H9 (cell line): ENCODE measurements at regions not wholly inside any gene's neighbourhood (a gene's known extent, or its start where the extent isn't known, plus 50 kb on each side); places are given as distances from the start of the nearest gene placed in this dataset.

Source experiments
- DNase-seq: peaks from one replicate; pipeline ENCODE4 v3.0.0-alpha.2; 2017
- H2AFZ ChIP-seq: one replicate; pipeline ENCODE4 v1.6.1; 2013; ENCODE audit warnings: mild to moderate bottlenecking, low read length, control low read depth, moderate library complexity
- H2AK5ac ChIP-seq: 2 replicates; pipeline ENCODE4 v1.6.1; 2013; ENCODE audit warnings: low read length, control low read depth, mixed read lengths; ENCODE audit not compliant: insufficient read length
- H2BK120ac ChIP-seq: one replicate; pipeline ENCODE4 v1.6.1; 2013; ENCODE audit warnings: low read depth, mild to moderate bottlenecking, low read length, control low read depth, inconsistent platforms; ENCODE audit not compliant: poor library complexity, severe bottlenecking
- H2BK12ac ChIP-seq: 2 replicates; pipeline ENCODE4 v1.6.1; 2013; ENCODE audit warnings: low read length, control low read depth, mixed read lengths, low read depth; ENCODE audit not compliant: insufficient read length
- H2BK15ac ChIP-seq: 2 replicates; pipeline ENCODE4 v1.6.1; 2013; ENCODE audit warnings: low read depth, low read length, control low read depth
- H2BK20ac ChIP-seq: one replicate; pipeline ENCODE4 v1.6.1; 2013; ENCODE audit warnings: low read depth, mild to moderate bottlenecking, low read length, control low read depth, inconsistent platforms; ENCODE audit not compliant: poor library complexity, severe bottlenecking
- H2BK5ac ChIP-seq: 2 replicates; pipeline ENCODE4 v1.6.1; 2013; ENCODE audit warnings: low read length, control low read depth, mixed read lengths; ENCODE audit not compliant: insufficient read length
- H3K14ac ChIP-seq: 2 replicates; pipeline ENCODE4 v1.6.1; 2013; ENCODE audit warnings: low read length, control low read depth; ENCODE audit not compliant: insufficient read depth
- H3K18ac ChIP-seq: 2 replicates; pipeline ENCODE4 v1.6.1; 2013; ENCODE audit warnings: low read depth, mild to moderate bottlenecking, mixed read lengths, low read length, control low read depth; ENCODE audit not compliant: insufficient read length
- H3K23ac ChIP-seq: 2 replicates; pipeline ENCODE4 v1.6.1; 2013; ENCODE audit warnings: low read length, control low read depth, mixed read lengths, low read depth; ENCODE audit not compliant: insufficient read length
- H3K23me2 ChIP-seq: 2 replicates; pipeline ENCODE4 v1.6.1; 2013; ENCODE audit warnings: low read depth, mild to moderate bottlenecking, mixed read lengths, low read length, control low read depth; ENCODE audit not compliant: insufficient read length, poor library complexity, severe bottlenecking
- H3K27ac ChIP-seq: 2 replicates; pipeline ENCODE4 v1.5.1; 2013; ENCODE audit warnings: low read length, control low read depth, mixed read lengths, low read depth; ENCODE audit not compliant: insufficient read length
- H3K27me3 ChIP-seq: 2 replicates; pipeline ENCODE4 v1.6.1; 2013; ENCODE audit warnings: low read length, control low read depth, inconsistent platforms; ENCODE audit not compliant: insufficient read depth
- H3K4ac ChIP-seq: 2 replicates; pipeline ENCODE4 v1.6.1; 2013; ENCODE audit warnings: low read depth, mild to moderate bottlenecking, control low read depth, inconsistent platforms, low read length, moderate library complexity
- H3K4me1 ChIP-seq: 2 replicates; pipeline ENCODE4 v1.6.1; 2013; ENCODE audit warnings: low read length, control low read depth, inconsistent platforms; ENCODE audit not compliant: insufficient read depth
- H3K4me2 ChIP-seq: 2 replicates; pipeline ENCODE4 v1.6.1; 2013; ENCODE audit warnings: low read length, control low read depth, mixed read lengths; ENCODE audit not compliant: insufficient read length, insufficient read depth
- H3K56ac ChIP-seq: 2 replicates; pipeline ENCODE4 v1.6.1; 2013; ENCODE audit warnings: low read depth, mild to moderate bottlenecking, mixed read lengths, low read length, control low read depth; ENCODE audit not compliant: insufficient read length
- H3K79me1 ChIP-seq: 2 replicates; pipeline ENCODE4 v1.6.1; 2013; ENCODE audit warnings: low read depth, mild to moderate bottlenecking, moderate library complexity, low read length, control low read depth, inconsistent platforms; ENCODE audit not compliant: insufficient read depth, poor library complexity, severe bottlenecking
- H3K79me2 ChIP-seq: 2 replicates; pipeline ENCODE4 v1.6.1; 2013; ENCODE audit warnings: low read length, control low read depth, inconsistent platforms; ENCODE audit not compliant: insufficient read depth
- H3K9ac ChIP-seq: 2 replicates; pipeline ENCODE4 v1.6.1; 2013; ENCODE audit warnings: low read length, control low read depth, mixed read lengths; ENCODE audit not compliant: insufficient read length; ENCODE audit errors: extremely low read depth
- H3K9me3 ChIP-seq: one replicate; pipeline ENCODE4 v1.6.1; 2013; ENCODE audit warnings: low read depth, low read length, inconsistent platforms; ENCODE audit not compliant: control insufficient read depth
- H3T11ph ChIP-seq: one replicate; pipeline ENCODE4 v1.6.1; 2013; ENCODE audit warnings: mild to moderate bottlenecking, low read length, control low read depth, inconsistent platforms
- H4K20me1 ChIP-seq: one replicate; pipeline ENCODE4 v1.6.1; 2013; ENCODE audit not compliant: control insufficient read depth, insufficient read length, insufficient read depth
- H4K5ac ChIP-seq: 2 replicates; pipeline ENCODE4 v1.6.1; 2013; ENCODE audit warnings: low read depth, mild to moderate bottlenecking, mixed read lengths, low read length, control low read depth; ENCODE audit not compliant: insufficient read length
- H4K8ac ChIP-seq: replicated peaks from 2 replicates; pipeline ENCODE4 v1.6.1; 2013; ENCODE audit warnings: low read length, control low read depth, mixed read lengths, low read depth; ENCODE audit not compliant: insufficient read length
- H4K91ac ChIP-seq: 2 replicates; pipeline ENCODE4 v1.6.1; 2013; ENCODE audit warnings: low read depth, mild to moderate bottlenecking, moderate library complexity, mixed read lengths, low read length, control low read depth; ENCODE audit not compliant: insufficient read length
- H3K27ac Mint-ChIP-seq, 3 experiments: 2 replicates in 2 of 3; 3 replicates in 1 of 3; pipeline ENCODE4 v1.8.0; 2020 to 2021; ENCODE audit warnings: mixed read lengths in 3 of 3, mild to moderate bottlenecking in 1 of 3, moderate library complexity in 1 of 3
- H3K27me3 Mint-ChIP-seq: 2 replicates; pipeline ENCODE4 v1.8.0; 2021; ENCODE audit warnings: low read depth, mild to moderate bottlenecking, moderate library complexity, mixed read lengths
- H3K36me3 Mint-ChIP-seq, 3 experiments: 2 replicates in 2 of 3; 3 replicates in 1 of 3; pipeline ENCODE4 v1.8.0; 2020 to 2021; ENCODE audit warnings: low read depth in 3 of 3, mixed read lengths in 3 of 3; ENCODE audit not compliant: insufficient read depth in 1 of 3
- H3K4me1 Mint-ChIP-seq, 2 experiments: 2 replicates each; pipeline ENCODE4 v1.8.0; 2020; ENCODE audit warnings: mixed read lengths in 2 of 2
- H3K4me3 Mint-ChIP-seq, 2 experiments: 2 replicates in 1 of 2; 3 replicates in 1 of 2; pipeline ENCODE4 v1.8.0; 2020 to 2021; ENCODE audit warnings: mild to moderate bottlenecking in 2 of 2, mixed read lengths in 2 of 2, moderate library complexity in 1 of 2
- H3K9me3 Mint-ChIP-seq, 2 experiments: 2 replicates in 1 of 2; 3 replicates in 1 of 2; pipeline ENCODE4 v1.8.0; 2020; ENCODE audit warnings: mild to moderate bottlenecking in 2 of 2, mixed read lengths in 2 of 2, moderate library complexity in 1 of 2
- WGBS: extraction: QIAGEN DNeasy Blood & Tissue Kit; methylation state at CpG from one replicate; pipeline ENCODE4 v1.1.7; 2013; ENCODE audit warnings: missing lambda C conversion rate, low lambda C conversion rate, mixed read lengths; ENCODE audit not compliant: insufficient read length; ENCODE audit errors: extremely low coverage; 5-methylcytosine and 5-hydroxymethylcytosine counted together
- TF ChIP-seq, protein P1 (sequence below): fragments of 200-600 bp; sonication (generic); conservative IDR thresholded peaks from 3 replicates; pipeline ENCODE4 v1.8.0; 2021; ENCODE audit warnings: antibody characterized with exemption, mild to moderate bottlenecking

- Histone ChIP-seq H2BK12ac (no peak overlapping the region), H2AK5ac (no peak overlapping the region), H3K4me2 (no peak overlapping the region), H4K91ac (no peak overlapping the region), H3T11ph (no peak overlapping the region), H3K18ac (no peak overlapping the region), H3K9me3 (no peaks in the 10 kb centered on the region), H3K4me1 (no peaks in the 10 kb centered on the region), H2BK120ac (no peak overlapping the region), H4K20me1 (no peaks in the 10 kb centered on the region), H2AFZ (no peak overlapping the region), H3K27ac (no peak overlapping the region), H3K56ac (no peak overlapping the region), H3K9ac (no peak overlapping the region), H3K4ac (no peak overlapping the region), H3K79me2 (no peaks in the 10 kb centered on the region), H3K14ac (no peak overlapping the region), H3K23ac (no peak overlapping the region), H3K27me3 (no peaks in the 10 kb centered on the region), H4K5ac (no peak overlapping the region), H3K79me1 (no peaks in the 10 kb centered on the region), H2BK5ac (no peak overlapping the region), H4K8ac (no peak overlapping the region), H2BK15ac (no peak overlapping the region), H2BK20ac (no peak overlapping the region), H3K23me2 (no peaks in the 10 kb centered on the region)
- no peak for DNase-seq
- no CpG with 5 or more reads among the region's 1 CpG for WGBS
- H3K4me3 Mint-ChIP-seq: no peak overlapping the region
- peaks cover 6% of the 10 kb centered on the region in 2 experiments; a peak in 3 of 5 replicates for H3K9me3 Mint-ChIP-seq
- no peak overlapping the region for H3K27ac Mint-ChIP-seq
- H3K36me3 Mint-ChIP-seq: peaks cover 5 to 9% (median 8%) of the 10 kb centered on the region in 3 experiments; a peak in 6 of 7 replicates
- TF ChIP-seq, protein P1, sequence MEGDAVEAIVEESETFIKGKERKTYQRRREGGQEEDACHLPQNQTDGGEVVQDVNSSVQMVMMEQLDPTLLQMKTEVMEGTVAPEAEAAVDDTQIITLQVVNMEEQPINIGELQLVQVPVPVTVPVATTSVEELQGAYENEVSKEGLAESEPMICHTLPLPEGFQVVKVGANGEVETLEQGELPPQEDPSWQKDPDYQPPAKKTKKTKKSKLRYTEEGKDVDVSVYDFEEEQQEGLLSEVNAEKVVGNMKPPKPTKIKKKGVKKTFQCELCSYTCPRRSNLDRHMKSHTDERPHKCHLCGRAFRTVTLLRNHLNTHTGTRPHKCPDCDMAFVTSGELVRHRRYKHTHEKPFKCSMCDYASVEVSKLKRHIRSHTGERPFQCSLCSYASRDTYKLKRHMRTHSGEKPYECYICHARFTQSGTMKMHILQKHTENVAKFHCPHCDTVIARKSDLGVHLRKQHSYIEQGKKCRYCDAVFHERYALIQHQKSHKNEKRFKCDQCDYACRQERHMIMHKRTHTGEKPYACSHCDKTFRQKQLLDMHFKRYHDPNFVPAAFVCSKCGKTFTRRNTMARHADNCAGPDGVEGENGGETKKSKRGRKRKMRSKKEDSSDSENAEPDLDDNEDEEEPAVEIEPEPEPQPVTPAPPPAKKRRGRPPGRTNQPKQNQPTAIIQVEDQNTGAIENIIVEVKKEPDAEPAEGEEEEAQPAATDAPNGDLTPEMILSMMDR: no peak
- H3K4me1 Mint-ChIP-seq: no peaks in the 10 kb centered on the region; a peak in 1 of 4 replicates
- no peaks in the 10 kb centered on the region for H3K27me3 Mint-ChIP-seq
Measured at GRCh38 chr2:33672389-33672788, 73.3 kb upstream of the FAM98A start.
